HG03159 (cell line): ENCODE measurements at regions not wholly inside any gene's neighbourhood (a gene's known extent, or its start where the extent isn't known, plus 50 kb on each side); places are given as distances from the start of the nearest gene placed in this dataset.

Experiments used
- ATAC-seq: cut with Tn5 transposase; IDR thresholded peaks from one replicate; pipeline ENCODE4 v1.9.1; 2021; ENCODE audit warnings: mild to moderate bottlenecking, moderate library complexity; ENCODE audit not compliant: unreplicated experiment

- no peak for ATAC-seq
Measured at GRCh38 chr1:83773059-83773458, 225.9 kb downstream of the TTLL7 start.

- no peak for ATAC-seq
Measured at GRCh38 chr1:83770319-83770661, 228.6 kb downstream of the TTLL7 start.

GRCh38 chr1:83769594-83770318, 229.2 kb downstream of the TTLL7 start:
- ATAC-seq: no peak

- no peak for ATAC-seq
Measured at GRCh38 chr1:83769072-83769471, 229.9 kb downstream of the TTLL7 start.

GRCh38 chr1:83766241-83766691, 232.7 kb downstream of the TTLL7 start:
- ATAC-seq: no peak

- ATAC-seq: no peak
Measured at GRCh38 chr1:83765125-83765524, 233.8 kb downstream of the TTLL7 start.

- ATAC-seq: no peak
Measured at GRCh38 chr1:83764209-83764608, 234.7 kb downstream of the TTLL7 start.

GRCh38 chr1:83763361-83764095, 235.4 kb downstream of the TTLL7 start:
- no peak for ATAC-seq

- ATAC-seq: no peak
Measured at GRCh38 chr1:83762416-83762815, 236.5 kb downstream of the TTLL7 start.

GRCh38 chr1:83762039-83762365, 236.9 kb downstream of the TTLL7 start:
- no peak for ATAC-seq

- ATAC-seq: peak; percentile 99
Measured at GRCh38 chr1:83761167-83762038, 237.5 kb downstream of the TTLL7 start.

- peak; percentile 16 for ATAC-seq
Measured at GRCh38 chr1:83760226-83761021, 238.5 kb downstream of the TTLL7 start.

GRCh38 chr1:83756984-83757717, 241.8 kb downstream of the TTLL7 start:
- ATAC-seq: no peak

- ATAC-seq: no peak
Measured at GRCh38 chr1:83751602-83752001, 247.3 kb downstream of the TTLL7 start.

GRCh38 chr1:83750201-83750600, 248.7 kb downstream of the TTLL7 start:
- no peak for ATAC-seq

- ATAC-seq: no peak
Measured at GRCh38 chr1:83747853-83748482, 251.0 kb downstream of the TTLL7 start.

GRCh38 chr1:83746234-83746633, 252.7 kb downstream of the TTLL7 start:
- ATAC-seq: peak; percentile 82

GRCh38 chr1:83742446-83742845, 256.5 kb downstream of the TTLL7 start:
- no peak for ATAC-seq

- ATAC-seq: no peak
Measured at GRCh38 chr1:83741770-83742169, 257.2 kb downstream of the TTLL7 start.

- no peak for ATAC-seq
Measured at GRCh38 chr1:83741348-83741747, 257.6 kb downstream of the TTLL7 start.
